ENCODE measurements at regions not wholly inside any gene's neighbourhood (a gene's known extent, or its start where the extent isn't known, plus 50 kb on each side); places are given as distances from the start of the nearest gene placed in this dataset.

DNA sequence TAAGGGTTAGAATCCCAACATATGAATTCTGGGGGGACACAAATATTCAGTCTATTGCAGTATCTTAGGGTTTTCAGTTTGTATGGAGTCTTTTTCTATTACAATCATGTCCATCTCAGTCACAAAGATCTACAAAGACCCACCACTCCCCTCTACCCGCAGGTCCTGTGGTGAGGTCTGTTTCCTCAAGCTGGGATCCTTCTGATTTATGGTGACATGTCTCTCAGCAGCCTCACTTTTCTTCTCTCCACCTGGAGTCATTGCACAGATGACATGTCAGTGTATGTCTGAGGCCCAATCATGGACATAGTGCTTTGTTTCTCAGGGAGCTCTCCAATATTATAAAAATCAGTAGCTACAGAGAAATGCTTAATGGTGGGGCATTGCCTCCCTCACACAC is 113.4 kb upstream of the RAB27B start:
- no peaks in the 10 kb centered on the region for H3K27me3 ChIP-seq (replicated peaks; ENCODE audit: control insufficient read depth, insufficient read depth, low read length, poor library complexity, severe bottlenecking)
- no peak for DNase-seq
- H3K27ac ChIP-seq (ENCODE audit: insufficient read depth, low read length, poor library complexity, severe bottlenecking): no peak overlapping the region
- no peak overlapping the region for H3K4me3 ChIP-seq (ENCODE audit: insufficient read depth, low read depth, low read length, poor library complexity, severe bottlenecking)
- H3K36me3 ChIP-seq (ENCODE audit: control insufficient read depth, insufficient read depth, low read length): no peaks in the 10 kb centered on the region
- no peaks in the 10 kb centered on the region for H3K9me3 ChIP-seq (ENCODE audit: control insufficient read depth, low read length)
- peaks cover 19% of the 10 kb centered on the region for H3K4me1 ChIP-seq (ENCODE audit: control insufficient read depth, insufficient read depth, low read length, poor library complexity, severe bottlenecking)

GRCh38 chr18:54716586-54716985 is 111.7 kb upstream of the RAB27B start:
- no peak for DNase-seq
- Histone ChIP-seq H3K4me1 (ENCODE audit: control insufficient read depth, insufficient read depth, low read length, poor library complexity, severe bottlenecking) (peaks cover 19% of the 10 kb centered on the region), H3K9me3 (ENCODE audit: control insufficient read depth, low read length) (no peaks in the 10 kb centered on the region), H3K27me3 (replicated peaks; ENCODE audit: control insufficient read depth, insufficient read depth, low read length, poor library complexity, severe bottlenecking) (no peaks in the 10 kb centered on the region), H3K27ac (ENCODE audit: insufficient read depth, low read length, poor library complexity, severe bottlenecking) (no peak overlapping the region), H3K4me3 (ENCODE audit: insufficient read depth, low read depth, low read length, poor library complexity, severe bottlenecking) (no peak overlapping the region), H3K36me3 (ENCODE audit: control insufficient read depth, insufficient read depth, low read length) (no peaks in the 10 kb centered on the region)

- Histone ChIP-seq H3K4me3 (ENCODE audit: insufficient read depth, low read depth, low read length, poor library complexity, severe bottlenecking) (peak overlapping the region; percentile 38), H3K4me1 (ENCODE audit: control insufficient read depth, insufficient read depth, low read length, poor library complexity, severe bottlenecking) (peaks cover 14% of the 10 kb centered on the region), H3K36me3 (ENCODE audit: control insufficient read depth, insufficient read depth, low read length) (no peaks in the 10 kb centered on the region), H3K9me3 (ENCODE audit: control insufficient read depth, low read length) (no peaks in the 10 kb centered on the region), H3K27ac (ENCODE audit: insufficient read depth, low read length, poor library complexity, severe bottlenecking) (peak overlapping the region; percentile 1), H3K27me3 (replicated peaks; ENCODE audit: control insufficient read depth, insufficient read depth, low read length, poor library complexity, severe bottlenecking) (no peaks in the 10 kb centered on the region)
- DNase-seq: peak in 1 of 3 donors; percentile 9
Observed at GRCh38 chr18:54717673-54718407, 110.4 kb upstream of the RAB27B start.

GRCh38 chr18:54718408-54718773 is 109.9 kb upstream of the RAB27B start:
- no peak overlapping the region for H3K27ac ChIP-seq (ENCODE audit: insufficient read depth, low read length, poor library complexity, severe bottlenecking)
- no peak for DNase-seq
- peaks cover 12% of the 10 kb centered on the region for H3K4me1 ChIP-seq (ENCODE audit: control insufficient read depth, insufficient read depth, low read length, poor library complexity, severe bottlenecking)
- no peaks in the 10 kb centered on the region for H3K9me3 ChIP-seq (ENCODE audit: control insufficient read depth, low read length)
- H3K27me3 ChIP-seq (replicated peaks; ENCODE audit: control insufficient read depth, insufficient read depth, low read length, poor library complexity, severe bottlenecking): no peaks in the 10 kb centered on the region
- H3K4me3 ChIP-seq (ENCODE audit: insufficient read depth, low read depth, low read length, poor library complexity, severe bottlenecking): peak overlapping the region; percentile 38
- no peaks in the 10 kb centered on the region for H3K36me3 ChIP-seq (ENCODE audit: control insufficient read depth, insufficient read depth, low read length)

DNA sequence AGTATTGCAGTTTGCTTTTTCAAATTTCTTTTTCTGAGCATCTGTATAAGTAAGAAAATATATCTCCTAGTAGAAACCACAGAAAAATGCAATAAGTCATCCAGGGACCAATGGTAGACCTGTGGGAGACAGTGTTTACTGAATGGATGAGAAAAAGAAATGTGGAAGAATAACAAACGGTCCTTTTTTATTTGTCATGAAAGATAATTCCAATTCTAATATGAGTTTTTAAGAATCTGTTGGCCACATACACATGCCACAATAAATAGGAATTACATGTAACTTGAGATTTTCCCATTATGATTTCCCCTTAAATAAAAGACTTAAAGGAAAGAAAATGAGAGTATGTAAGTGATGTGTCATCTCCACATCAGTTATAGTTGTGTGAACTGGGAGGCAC is 107.7 kb upstream of the RAB27B start:
- no peak for DNase-seq
- H3K36me3 ChIP-seq (ENCODE audit: control insufficient read depth, insufficient read depth, low read length): no peaks in the 10 kb centered on the region
- H3K4me3 ChIP-seq (ENCODE audit: insufficient read depth, low read depth, low read length, poor library complexity, severe bottlenecking): no peak overlapping the region
- H3K9me3 ChIP-seq (ENCODE audit: control insufficient read depth, low read length): no peaks in the 10 kb centered on the region
- peaks cover 12% of the 10 kb centered on the region for H3K4me1 ChIP-seq (ENCODE audit: control insufficient read depth, insufficient read depth, low read length, poor library complexity, severe bottlenecking)
- no peaks in the 10 kb centered on the region for H3K27me3 ChIP-seq (replicated peaks; ENCODE audit: control insufficient read depth, insufficient read depth, low read length, poor library complexity, severe bottlenecking)
- no peak overlapping the region for H3K27ac ChIP-seq (ENCODE audit: insufficient read depth, low read length, poor library complexity, severe bottlenecking)

DNA sequence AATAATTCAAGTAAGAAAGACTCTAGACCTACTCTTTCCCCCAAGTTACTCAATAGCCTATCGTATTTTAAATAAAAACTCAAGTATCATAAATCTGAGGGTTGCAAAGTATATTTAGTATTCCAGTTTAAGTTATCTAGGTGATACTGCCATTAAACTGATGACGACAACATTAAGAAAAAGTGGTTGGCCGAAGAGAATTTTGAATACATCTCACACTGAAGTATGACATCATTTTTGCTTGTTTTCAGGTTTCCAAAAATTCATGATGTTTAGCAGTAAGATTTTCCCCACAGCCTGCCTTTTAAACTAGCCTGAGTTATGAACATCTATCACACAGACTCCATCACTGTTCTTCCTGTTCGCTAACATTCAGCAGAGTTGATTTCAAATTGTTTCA is 102.1 kb upstream of the RAB27B start:
- Histone ChIP-seq H3K9me3 (ENCODE audit: control insufficient read depth, low read length) (no peaks in the 10 kb centered on the region), H3K36me3 (ENCODE audit: control insufficient read depth, insufficient read depth, low read length) (no peaks in the 10 kb centered on the region), H3K4me1 (ENCODE audit: control insufficient read depth, insufficient read depth, low read length, poor library complexity, severe bottlenecking) (no peaks in the 10 kb centered on the region), H3K4me3 (ENCODE audit: insufficient read depth, low read depth, low read length, poor library complexity, severe bottlenecking) (no peak overlapping the region), H3K27me3 (replicated peaks; ENCODE audit: control insufficient read depth, insufficient read depth, low read length, poor library complexity, severe bottlenecking) (no peaks in the 10 kb centered on the region), H3K27ac (ENCODE audit: insufficient read depth, low read length, poor library complexity, severe bottlenecking) (no peak overlapping the region)
- no peak for DNase-seq

GRCh38 chr18:54734059-54734458 is 94.2 kb upstream of the RAB27B start:
- no peak overlapping the region for H3K27ac ChIP-seq (ENCODE audit: insufficient read depth, low read length, poor library complexity, severe bottlenecking)

GRCh38 chr18:54736981-54737380 is 91.3 kb upstream of the RAB27B start:
- no peaks in the 10 kb centered on the region for H3K36me3 ChIP-seq (ENCODE audit: control insufficient read depth, insufficient read depth, low read length)
- no peak for DNase-seq
- no peaks in the 10 kb centered on the region for H3K27me3 ChIP-seq (replicated peaks; ENCODE audit: control insufficient read depth, insufficient read depth, low read length, poor library complexity, severe bottlenecking)

More at GRCh38 chr18:54734059-54734458, 94.2 kb upstream of the RAB27B start:
- Histone ChIP-seq H3K9me3 (ENCODE audit: control insufficient read depth, low read length) (no peaks in the 10 kb centered on the region), H3K4me1 (ENCODE audit: control insufficient read depth, insufficient read depth, low read length, poor library complexity, severe bottlenecking) (no peaks in the 10 kb centered on the region), H3K36me3 (ENCODE audit: control insufficient read depth, insufficient read depth, low read length) (no peaks in the 10 kb centered on the region), H3K27me3 (replicated peaks; ENCODE audit: control insufficient read depth, insufficient read depth, low read length, poor library complexity, severe bottlenecking) (no peaks in the 10 kb centered on the region), H3K4me3 (ENCODE audit: insufficient read depth, low read depth, low read length, poor library complexity, severe bottlenecking) (no peak overlapping the region)
- DNase-seq: no peak

GRCh38 chr18:54737986-54738385 is 90.3 kb upstream of the RAB27B start:
- no peaks in the 10 kb centered on the region for H3K4me1 ChIP-seq (ENCODE audit: control insufficient read depth, insufficient read depth, low read length, poor library complexity, severe bottlenecking)
- H3K27me3 ChIP-seq (replicated peaks; ENCODE audit: control insufficient read depth, insufficient read depth, low read length, poor library complexity, severe bottlenecking): no peaks in the 10 kb centered on the region
- no peaks in the 10 kb centered on the region for H3K9me3 ChIP-seq (ENCODE audit: control insufficient read depth, low read length)
- no peak overlapping the region for H3K27ac ChIP-seq (ENCODE audit: insufficient read depth, low read length, poor library complexity, severe bottlenecking)
- no peak overlapping the region for H3K4me3 ChIP-seq (ENCODE audit: insufficient read depth, low read depth, low read length, poor library complexity, severe bottlenecking)
- DNase-seq: no peak
- no peaks in the 10 kb centered on the region for H3K36me3 ChIP-seq (ENCODE audit: control insufficient read depth, insufficient read depth, low read length)

More at GRCh38 chr18:54736981-54737380, 91.3 kb upstream of the RAB27B start:
- no peak overlapping the region for H3K4me3 ChIP-seq (ENCODE audit: insufficient read depth, low read depth, low read length, poor library complexity, severe bottlenecking)
- H3K27ac ChIP-seq (ENCODE audit: insufficient read depth, low read length, poor library complexity, severe bottlenecking): no peak overlapping the region
- H3K9me3 ChIP-seq (ENCODE audit: control insufficient read depth, low read length): no peaks in the 10 kb centered on the region
- H3K4me1 ChIP-seq (ENCODE audit: control insufficient read depth, insufficient read depth, low read length, poor library complexity, severe bottlenecking): no peaks in the 10 kb centered on the region

DNA sequence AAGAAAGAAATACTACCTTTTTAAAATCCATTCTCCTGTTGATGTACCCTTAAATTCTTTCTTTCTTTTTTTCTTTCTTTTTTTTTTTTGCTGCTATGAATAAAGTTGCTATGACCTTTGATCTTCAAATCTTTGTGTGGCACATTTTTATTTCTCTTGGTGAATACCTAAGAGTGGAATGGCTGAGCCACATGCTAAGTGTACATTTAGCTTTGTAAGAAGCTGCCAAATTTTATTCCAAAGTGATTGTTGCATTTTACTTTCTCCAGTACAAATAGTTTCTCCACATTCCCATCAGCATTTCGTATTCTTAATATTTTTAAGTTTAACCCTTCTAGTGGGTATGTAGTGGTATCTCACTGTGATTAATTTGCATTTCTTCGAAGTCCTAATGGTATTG is 88.8 kb upstream of the RAB27B start:
- Histone ChIP-seq H3K9me3 (ENCODE audit: control insufficient read depth, low read length) (no peaks in the 10 kb centered on the region), H3K4me3 (ENCODE audit: insufficient read depth, low read depth, low read length, poor library complexity, severe bottlenecking) (no peak overlapping the region), H3K4me1 (ENCODE audit: control insufficient read depth, insufficient read depth, low read length, poor library complexity, severe bottlenecking) (no peaks in the 10 kb centered on the region), H3K36me3 (ENCODE audit: control insufficient read depth, insufficient read depth, low read length) (no peaks in the 10 kb centered on the region), H3K27ac (ENCODE audit: insufficient read depth, low read length, poor library complexity, severe bottlenecking) (no peak overlapping the region), H3K27me3 (replicated peaks; ENCODE audit: control insufficient read depth, insufficient read depth, low read length, poor library complexity, severe bottlenecking) (no peaks in the 10 kb centered on the region)
- DNase-seq: no peak

All from effector memory CD4-positive, alpha-beta T cell (primary cell).